SK-N-SH (cell line): ENCODE measurements at regions not wholly inside any gene's neighbourhood (a gene's known extent, or its start where the extent isn't known, plus 50 kb on each side); places are given as distances from the start of the nearest gene placed in this dataset.

Experiments
- CTCF ChIA-PET: fragments of 300-600, 350-600 bp; formaldehyde crosslinking; extraction: SDS; loops from one replicate; lab custom pipeline; 2021; lab: Yijun Ruan, JAX
- POLR2A ChIA-PET: fragments of 350-600 bp; sonication (Branson Sonifier 250); formaldehyde crosslinking; extraction: SDS; loops from one replicate; lab custom pipeline; 2020; ENCODE audit warnings: antibody characterized with exemption, inconsistent platforms; lab: Yijun Ruan, JAX
- DNase-seq: peaks from one replicate; pipeline ENCODE4 v3.0.0; 2012
- H2AFZ ChIP-seq: fragments of 200-600 bp; sonication (generic); 2 replicates; pipeline ENCODE4 v1.8.1; 2016; ENCODE audit warnings: antibody characterized with exemption, mild to moderate bottlenecking, low read depth
- H3F3A ChIP-seq: fragments of 200-600 bp; sonication (generic); replicated peaks from 2 replicates; pipeline ENCODE3; 2016; ENCODE audit warnings: antibody characterized with exemption, mild to moderate bottlenecking; ENCODE audit not compliant: insufficient read depth
- H3K27ac ChIP-seq, 2 experiments: fragments of 200-500 bp in 1 of 2; fragments of 200-600 bp in 1 of 2; sonication (Bioruptor generic) in 1 of 2; sonication (generic), shearing (Covaris generic) in 1 of 2; 2 replicates each; pipeline versions ENCODE4 v1.5.1 to v1.6.1; 2014 to 2016; ENCODE audit warnings: low read depth in 2 of 2, inconsistent platforms in 1 of 2, low read length in 1 of 2, mild to moderate bottlenecking in 1 of 2, mixed read lengths in 1 of 2
- H3K27me3 ChIP-seq: fragments of 200-600 bp; sonication (generic), shearing (Covaris generic); 2 replicates; pipeline ENCODE4 v1.6.1; 2016; ENCODE audit warnings: mixed run types; ENCODE audit not compliant: insufficient read depth
- H3K36me3 ChIP-seq, 2 experiments: fragments of 200-500 bp in 1 of 2; fragments of 200-600 bp in 1 of 2; sonication (Bioruptor generic) in 1 of 2; sonication (generic) in 1 of 2; replicated peaks in 1 of 2; 2 replicates each; pipeline versions ENCODE3 to v1.5.1; 2014 to 2016; ENCODE audit warnings: low read length in 1 of 2, mild to moderate bottlenecking in 1 of 2; ENCODE audit not compliant: insufficient read depth in 2 of 2, control insufficient read depth in 1 of 2
- H3K4me1 ChIP-seq, 2 experiments: fragments of 200-500 bp in 1 of 2; fragments of 200-600 bp in 1 of 2; sonication (Bioruptor generic) in 1 of 2; sonication (generic), shearing (Covaris generic) in 1 of 2; 2 replicates each; pipeline versions ENCODE4 v1.5.1 to v1.6.1; 2014 to 2016; ENCODE audit warnings: low read depth in 1 of 2, low read length in 1 of 2, mixed run types in 1 of 2; ENCODE audit not compliant: insufficient read depth in 2 of 2, control insufficient read depth in 1 of 2
- H3K4me2 ChIP-seq: fragments of 200-600 bp; sonication (generic), shearing (Covaris generic); 2 replicates; pipeline ENCODE4 v1.6.1; 2017; ENCODE audit warnings: mixed run types
- H3K4me3 ChIP-seq, 2 experiments: fragments of 200-500 bp in 1 of 2; fragments of 200-600 bp in 1 of 2; sonication (Bioruptor generic) in 1 of 2; sonication (generic), shearing (Covaris generic) in 1 of 2; 2 replicates each; pipeline versions ENCODE4 v1.5.1 to v1.8.1; 2014 to 2016; ENCODE audit warnings: low read depth in 2 of 2, inconsistent platforms in 1 of 2, low read length in 1 of 2, mild to moderate bottlenecking in 1 of 2, mixed read lengths in 1 of 2, moderate library complexity in 1 of 2
- H3K79me2 ChIP-seq: fragments of 200-600 bp; sonication (generic); 2 replicates; pipeline ENCODE4 v1.8.1; 2017; ENCODE audit warnings: mild to moderate bottlenecking; ENCODE audit not compliant: insufficient read depth
- H3K9ac ChIP-seq: fragments of 200-600 bp; sonication (generic); 2 replicates; pipeline ENCODE4 v1.6.1; 2017; ENCODE audit warnings: mixed run types
- H3K9me2 ChIP-seq: fragments of 200-600 bp; sonication (generic); 2 replicates; pipeline ENCODE4 v1.6.1; 2017; ENCODE audit warnings: mixed run types
- H3K9me3 ChIP-seq: fragments of 200-600 bp; sonication (generic); 2 replicates; pipeline ENCODE4 v1.6.1; 2017; ENCODE audit warnings: mixed run types, mild to moderate bottlenecking, moderate library complexity
- H4K20me1 ChIP-seq: fragments of 200-600 bp; sonication (generic); 2 replicates; pipeline ENCODE4 v1.6.1; 2017; ENCODE audit warnings: mild to moderate bottlenecking, mixed run types; ENCODE audit not compliant: insufficient read depth
- CTCF ChIP-seq: fragments of 200-600 bp; sonication (generic); IDR thresholded peaks from 2 replicates; pipeline ENCODE4 v1.6.1; 2017; ENCODE audit warnings: antibody characterized with exemption, mild to moderate bottlenecking, moderate library complexity
- ELF1 ChIP-seq: IDR thresholded peaks from 2 replicates; pipeline ENCODE4 v1.4.0; 2012
- EP300 ChIP-seq, 2 experiments: IDR thresholded peaks; 2 replicates each; pipeline versions ENCODE4 v1.4.0 to v1.6.1; 2012; ENCODE audit warnings: borderline replicate concordance in 1 of 2, low read depth in 1 of 2, low read length in 1 of 2
- FOSL2 ChIP-seq: IDR thresholded peaks from 2 replicates; pipeline ENCODE4 v1.4.0; 2012; ENCODE audit warnings: low read depth, mild to moderate bottlenecking, moderate library complexity, borderline replicate concordance
- FOXM1 ChIP-seq: IDR thresholded peaks from 2 replicates; pipeline ENCODE4 v1.4.0; 2012; ENCODE audit warnings: low read depth, mild to moderate bottlenecking
- GABPA ChIP-seq: IDR thresholded peaks from 2 replicates; pipeline ENCODE4 v1.4.0; 2012; ENCODE audit warnings: low read depth, mild to moderate bottlenecking
- JUND ChIP-seq: IDR thresholded peaks from 2 replicates; pipeline ENCODE4 v1.4.0; 2012
- MXI1 ChIP-seq: IDR thresholded peaks from 2 replicates; pipeline ENCODE4 v1.6.1; 2012; ENCODE audit warnings: mild to moderate bottlenecking, low read depth, low read length, improper control_type of control experiment
- NRF1 ChIP-seq: IDR thresholded peaks from 2 replicates; pipeline ENCODE4 v1.6.1; 2012; ENCODE audit warnings: low read depth, mild to moderate bottlenecking, low read length
- PBX3 ChIP-seq: IDR thresholded peaks from 2 replicates; pipeline ENCODE4; 2012
- RAD21 ChIP-seq: IDR thresholded peaks from 2 replicates; pipeline ENCODE4 v1.6.1; 2012; ENCODE audit warnings: mild to moderate bottlenecking, low read length
- REST ChIP-seq: IDR thresholded peaks from 2 replicates; pipeline ENCODE4 v1.6.1; 2012; ENCODE audit warnings: mild to moderate bottlenecking, low read depth, low read length, moderate library complexity
- SIN3A ChIP-seq: IDR thresholded peaks from 2 replicates; pipeline ENCODE4 v1.6.1; 2012; ENCODE audit warnings: low read depth, mild to moderate bottlenecking, low read length, moderate library complexity, borderline replicate concordance
- TEAD4 ChIP-seq: IDR thresholded peaks from 2 replicates; pipeline ENCODE4 v1.4.0; 2012; ENCODE audit warnings: mild to moderate bottlenecking, borderline replicate concordance; ENCODE audit not compliant: insufficient read depth
- YY1 ChIP-seq: IDR thresholded peaks from 2 replicates; pipeline ENCODE4 v1.4.0; 2012; ENCODE audit warnings: low read depth, mild to moderate bottlenecking
- ZBTB33 ChIP-seq: IDR thresholded peaks from 2 replicates; pipeline ENCODE4 v1.4.0; 2012; ENCODE audit warnings: low read depth, borderline replicate concordance
- WGBS: methylation state at CpG from one replicate; pipeline ENCODE4 v1.1.6; 2017; ENCODE audit warnings: low lambda C conversion rate; 5-methylcytosine and 5-hydroxymethylcytosine counted together

- Histone ChIP-seq H3K9ac (no peak overlapping the region), H3K79me2 (no peaks in the 10 kb centered on the region), H3K4me3 (no peak overlapping the region), H3K9me3 (no peaks in the 10 kb centered on the region), H4K20me1 (no peaks in the 10 kb centered on the region), H3K4me2 (no peak overlapping the region), H3K27me3 (no peaks in the 10 kb centered on the region), H2AFZ (no peak overlapping the region), H3K9me2 (no peaks in the 10 kb centered on the region), H3F3A (peaks cover 22% of the 10 kb centered on the region), H3K27ac (no peak overlapping the region), H3K36me3 (no peaks in the 10 kb centered on the region), H3K4me1 (peaks cover 0 to 9% of the 10 kb centered on the region in 2 experiments; a peak in 2 of 4 replicates)
- WGBS = 83% methylated on average over 2 of the region's 2 CpGs
- POLR2A ChIA-PET = no interaction called here
- TF ChIP-seq TEAD4 (no peak), PBX3 (no peak), FOSL2 (no peak), CTCF (no peak), EP300 (IDR thresholded peaks at IDR 0.05; ENCODE audit: borderline replicate concordance in 1 of 2, low read depth in 1 of 2, low read length in 1 of 2) (no peak), FOXM1 (no peak), YY1 (no peak), RAD21 (no peak), JUND (no peak), MXI1 (no peak), ZBTB33 (no peak), SIN3A (no peak), ELF1 (no peak), NRF1 (no peak), REST (no peak), GABPA (no peak)
- DNase-seq = no peak
- CTCF ChIA-PET = no interaction called here
These were observed 116.4 kb upstream of the KLF6 start for GRCh38 chr10:3901370-3901769.
